Sigmoid colon (tissue), 3 donors: ENCODE measurements at regions not wholly inside any gene's neighbourhood (a gene's known extent, or its start where the extent isn't known, plus 50 kb on each side); places are given as distances from the start of the nearest gene placed in this dataset.

ENCODE experiments used
- POLR2A ChIP-seq, 2 donors: fragments of 450-650 bp; IDR thresholded peaks; one replicate each; pipeline ENCODE4 v1.6.1; 2016; ENCODE audit warnings: antibody characterized with exemption in 2 of 2, mild to moderate bottlenecking in 2 of 2, moderate library complexity in 2 of 2
- TF ChIP-seq, protein P1 (sequence below), 4 experiments: fragments of 450-650 bp in 3 of 4; fragments of 200-600 bp in 1 of 4; IDR thresholded peaks; one replicate each; pipeline ENCODE4 v1.5.1; 2016 to 2019; ENCODE audit warnings: antibody characterized with exemption in 4 of 4, mild to moderate bottlenecking in 3 of 4, moderate library complexity in 2 of 4

- no peak for TF ChIP-seq POLR2A (IDR thresholded peaks at IDR 0.05)
- TF ChIP-seq, protein P1, sequence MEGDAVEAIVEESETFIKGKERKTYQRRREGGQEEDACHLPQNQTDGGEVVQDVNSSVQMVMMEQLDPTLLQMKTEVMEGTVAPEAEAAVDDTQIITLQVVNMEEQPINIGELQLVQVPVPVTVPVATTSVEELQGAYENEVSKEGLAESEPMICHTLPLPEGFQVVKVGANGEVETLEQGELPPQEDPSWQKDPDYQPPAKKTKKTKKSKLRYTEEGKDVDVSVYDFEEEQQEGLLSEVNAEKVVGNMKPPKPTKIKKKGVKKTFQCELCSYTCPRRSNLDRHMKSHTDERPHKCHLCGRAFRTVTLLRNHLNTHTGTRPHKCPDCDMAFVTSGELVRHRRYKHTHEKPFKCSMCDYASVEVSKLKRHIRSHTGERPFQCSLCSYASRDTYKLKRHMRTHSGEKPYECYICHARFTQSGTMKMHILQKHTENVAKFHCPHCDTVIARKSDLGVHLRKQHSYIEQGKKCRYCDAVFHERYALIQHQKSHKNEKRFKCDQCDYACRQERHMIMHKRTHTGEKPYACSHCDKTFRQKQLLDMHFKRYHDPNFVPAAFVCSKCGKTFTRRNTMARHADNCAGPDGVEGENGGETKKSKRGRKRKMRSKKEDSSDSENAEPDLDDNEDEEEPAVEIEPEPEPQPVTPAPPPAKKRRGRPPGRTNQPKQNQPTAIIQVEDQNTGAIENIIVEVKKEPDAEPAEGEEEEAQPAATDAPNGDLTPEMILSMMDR (IDR thresholded peaks at IDR 0.05) = no peak
These were observed 58.3 kb downstream of the RIN2 start for GRCh38 chr20:19816386-19816785.
